Daoy (cell line): ENCODE measurements at regions not wholly inside any gene's neighbourhood (a gene's known extent, or its start where the extent isn't known, plus 50 kb on each side); places are given as distances from the start of the nearest gene placed in this dataset.

ENCODE experiments used
- DNase-seq: peaks from one replicate; pipeline ENCODE4 v3.0.0-alpha.2; 2015; ENCODE audit warnings: low read depth

DNA sequence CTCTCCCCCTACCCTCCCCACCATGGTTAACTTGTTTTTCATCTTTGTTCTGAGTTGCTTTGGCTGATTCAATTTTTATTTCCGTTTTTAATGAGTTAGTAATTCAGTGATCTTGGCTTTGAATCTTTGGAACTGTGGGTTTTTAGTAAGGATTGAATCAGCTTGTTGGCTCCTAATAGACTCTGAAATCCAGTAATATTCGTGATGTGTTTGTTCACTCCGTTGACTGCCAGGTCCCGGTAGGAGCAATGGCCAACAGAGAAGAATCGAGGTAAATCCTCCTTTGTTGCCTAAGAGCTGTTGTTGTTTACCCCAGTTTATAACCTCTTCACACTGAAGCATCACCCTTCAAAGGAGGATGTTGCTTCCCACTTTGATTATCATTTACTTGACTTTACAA is 92.7 kb downstream of the PCSK1 start:
- DNase-seq: no peak

- no peak for DNase-seq
Measured at GRCh38 chr5:96339862-96340261, 93.2 kb downstream of the PCSK1 start.

GRCh38 chr5:96338624-96339415 is 94.2 kb downstream of the PCSK1 start:
- no peak for DNase-seq

GRCh38 chr5:96338091-96338490 is 95.0 kb downstream of the PCSK1 start:
- no peak for DNase-seq

GRCh38 chr5:96337048-96337781 is 95.8 kb downstream of the PCSK1 start:
- no peak for DNase-seq

GRCh38 chr5:96336351-96336985 is 96.6 kb downstream of the PCSK1 start:
- peak; percentile 77 for DNase-seq

DNA sequence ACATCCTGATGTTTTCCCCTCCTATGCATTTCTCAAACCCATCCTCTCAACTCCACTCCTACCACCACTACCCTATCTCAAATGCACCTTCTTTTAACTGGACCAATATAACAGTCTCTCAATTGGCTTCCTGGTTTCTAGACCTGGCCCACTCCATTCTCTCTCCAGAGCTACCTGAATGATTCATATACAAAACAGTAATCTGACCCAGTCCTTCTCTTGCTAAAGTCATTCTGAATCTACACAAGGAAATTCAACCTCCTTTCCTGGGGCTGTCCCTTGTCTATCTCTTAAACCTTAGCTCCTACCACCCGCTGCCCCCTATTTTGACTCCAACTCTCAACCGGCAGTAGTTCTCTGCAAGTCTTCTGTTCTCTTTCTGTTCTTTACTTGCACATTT is 97.2 kb downstream of the PCSK1 start:
- DNase-seq: peak; percentile 23

- no peak for DNase-seq
Measured at GRCh38 chr5:96333391-96333790, 99.7 kb downstream of the PCSK1 start.

- DNase-seq: no peak
Measured at GRCh38 chr5:96332535-96333366, 100.3 kb downstream of the PCSK1 start.

DNA sequence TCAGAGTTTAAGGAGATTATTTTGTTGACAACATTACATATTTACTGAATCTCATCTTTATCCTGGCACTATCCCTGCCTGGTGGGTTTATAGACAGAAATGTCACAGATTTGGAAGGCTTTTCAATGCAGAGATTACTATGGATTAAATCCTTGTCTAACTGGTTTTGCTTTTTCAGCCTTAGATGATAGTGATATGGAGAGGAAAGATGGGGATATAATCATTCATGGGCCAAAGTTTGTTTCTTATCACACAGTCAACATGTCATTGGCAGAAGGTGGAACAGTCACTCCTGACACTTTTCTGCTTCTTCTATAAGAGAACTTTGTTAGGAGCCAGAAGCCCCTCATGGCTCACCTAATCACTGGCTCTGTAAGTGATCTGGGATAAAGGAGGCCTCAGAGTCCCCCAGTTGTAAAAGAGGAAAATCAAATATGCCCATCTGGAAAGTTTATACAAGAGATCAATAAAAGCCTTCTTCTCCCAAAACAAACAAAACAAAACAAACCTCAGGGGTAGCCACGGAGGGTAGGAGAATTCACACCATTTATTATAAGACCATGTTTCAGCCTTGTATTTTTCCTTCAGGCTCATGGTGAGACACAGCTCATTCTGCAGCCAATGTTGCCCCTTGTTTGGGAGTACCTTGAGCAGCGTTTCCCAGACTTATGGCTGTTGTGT is 101.2 kb downstream of the PCSK1 start:
- no peak for DNase-seq

- DNase-seq: no peak
Measured at GRCh38 chr5:96331210-96331609, 101.8 kb downstream of the PCSK1 start.

- no peak for DNase-seq
Measured at GRCh38 chr5:96330530-96331140, 102.4 kb downstream of the PCSK1 start.

DNA sequence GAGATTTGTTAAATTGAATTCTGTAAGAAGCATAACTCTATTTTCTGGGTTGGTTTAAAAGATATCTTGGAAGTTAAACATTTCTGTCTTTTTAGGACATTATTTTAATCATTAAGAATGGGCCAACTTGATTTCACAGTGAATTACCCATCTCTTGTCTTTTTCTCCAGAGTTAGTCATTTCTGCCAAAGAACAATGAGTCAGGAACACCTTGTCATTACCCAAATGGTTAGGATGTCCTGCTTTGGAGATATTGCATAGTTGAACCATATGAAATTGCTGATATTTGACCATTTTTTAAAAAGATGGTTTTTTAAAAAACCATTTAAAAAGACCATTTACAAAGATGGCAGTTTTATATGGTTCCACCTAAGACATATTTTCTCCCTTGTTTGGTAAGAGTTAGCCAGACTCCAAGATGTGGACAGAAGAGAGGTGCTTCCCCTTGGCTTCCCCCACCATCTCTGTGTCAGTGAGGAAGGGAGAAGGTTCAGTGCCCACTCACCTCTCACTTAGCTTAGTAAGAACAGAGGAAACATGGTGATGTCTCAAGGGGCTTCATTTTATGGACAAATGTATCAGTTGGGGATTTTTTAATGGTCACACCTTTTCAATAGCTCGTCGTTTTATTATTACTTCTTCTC is 103.0 kb downstream of the PCSK1 start:
- DNase-seq: no peak

DNA sequence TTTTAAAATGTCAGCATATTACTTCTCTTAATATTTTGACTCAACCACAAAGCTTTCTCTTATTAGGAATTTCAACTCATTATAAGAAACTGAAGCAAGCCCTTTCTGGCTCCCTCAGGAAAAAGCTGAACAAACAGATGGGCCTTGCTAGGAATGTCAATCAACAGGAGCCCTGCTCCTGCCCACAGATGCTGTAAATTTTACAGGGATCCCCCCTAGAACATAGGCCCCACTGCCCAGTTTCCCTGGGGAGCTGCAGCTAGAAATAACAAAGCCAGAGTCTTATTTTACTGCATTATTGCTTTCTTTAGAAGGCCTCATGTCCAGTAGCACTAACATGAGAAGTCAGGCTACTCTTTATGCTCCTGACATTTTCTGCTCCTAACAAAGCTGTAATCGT is 103.8 kb downstream of the PCSK1 start:
- no peak for DNase-seq

GRCh38 chr5:96327722-96328121 is 105.3 kb downstream of the PCSK1 start:
- DNase-seq: no peak

DNA sequence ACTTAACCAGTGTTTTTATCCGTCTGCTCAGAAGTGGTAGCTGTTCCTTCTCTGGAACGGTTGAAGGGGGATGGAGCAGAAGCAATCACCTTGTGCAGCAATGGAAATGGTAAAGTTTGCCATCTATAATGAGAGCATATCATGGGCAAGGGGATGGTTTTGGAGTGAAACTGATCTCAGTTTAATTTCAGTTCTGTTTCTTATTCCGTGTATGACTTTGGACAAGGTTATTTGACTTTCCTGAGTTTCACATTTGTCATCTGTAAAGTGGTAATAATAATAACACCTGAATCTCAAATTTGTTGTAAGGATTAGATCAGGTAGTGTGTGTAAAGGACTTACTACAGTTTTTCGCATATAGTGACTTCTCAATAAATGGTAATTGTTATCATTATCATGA is 106.1 kb downstream of the PCSK1 start:
- no peak for DNase-seq

DNA sequence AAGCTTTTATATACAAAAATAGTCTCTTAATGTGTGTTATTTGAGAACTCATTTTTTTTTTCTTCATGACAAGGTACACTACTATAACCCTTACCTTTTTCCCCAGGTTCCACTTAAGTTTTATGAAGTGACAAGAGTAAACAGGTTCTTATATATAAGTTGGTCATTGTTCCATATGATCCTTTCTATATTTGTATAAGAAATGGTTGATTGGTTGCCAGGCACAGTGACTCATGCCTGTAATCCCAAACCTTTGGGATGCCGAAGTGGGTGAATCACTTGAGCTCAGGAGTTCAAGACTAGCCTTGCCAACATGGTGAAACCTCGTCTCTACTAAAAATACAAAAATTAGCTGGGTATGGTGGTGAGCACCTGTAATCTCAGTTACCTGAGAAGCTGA is 108.3 kb downstream of the PCSK1 start:
- peak; percentile 90 for DNase-seq

DNA sequence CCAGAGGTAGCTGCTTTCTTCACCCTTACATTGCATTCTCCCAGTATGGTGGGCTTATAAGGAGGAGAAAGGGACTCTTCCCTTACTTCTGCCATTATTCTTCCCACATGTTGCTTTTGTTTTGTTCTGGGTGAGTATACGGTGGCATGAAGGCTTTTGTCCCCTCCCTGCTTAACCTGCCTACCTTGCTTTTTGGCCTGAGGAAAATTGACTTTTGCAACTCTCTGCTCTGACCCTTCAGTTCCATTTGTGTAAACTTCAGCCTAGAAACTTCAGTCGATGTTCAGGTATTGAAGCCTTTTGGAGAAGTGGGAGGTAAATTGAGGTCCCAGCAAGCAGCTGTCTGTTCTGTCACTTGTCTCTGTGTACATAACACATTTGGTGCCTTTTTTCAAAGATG is 110.2 kb downstream of the PCSK1 start:
- DNase-seq: no peak

GRCh38 chr5:96322217-96322616 is 110.8 kb downstream of the PCSK1 start:
- DNase-seq: no peak

- no peak for DNase-seq
Measured at GRCh38 chr5:96321345-96321744, 111.7 kb downstream of the PCSK1 start.
